HG03439 (cell line): ENCODE measurements at regions not wholly inside any gene's neighbourhood (a gene's known extent, or its start where the extent isn't known, plus 50 kb on each side); places are given as distances from the start of the nearest gene placed in this dataset.
"Not testable (repeated sequence)": the region's sequence is repeated elsewhere in the genome, so short reads cannot be mapped to it uniquely, and the experiment has no call there.

Experiments used
- ATAC-seq: cut with Tn5 transposase; IDR thresholded peaks from one replicate; pipeline ENCODE4 v1.9.1; 2021; ENCODE audit warnings: mild to moderate bottlenecking, moderate library complexity; ENCODE audit not compliant: unreplicated experiment

GRCh38 chr6:28831683-28832082 is 92.1 kb downstream of the TRIM27 start:
- not testable (repeated sequence) for ATAC-seq

- ATAC-seq: not testable (repeated sequence)
These were observed 87.1 kb downstream of the TRIM27 start for GRCh38 chr6:28836703-28837102.

- peak; percentile 52 for ATAC-seq
These were observed 85.5 kb downstream of the TRIM27 start for GRCh38 chr6:28838289-28838633.

GRCh38 chr6:28838634-28839442 is 84.9 kb downstream of the TRIM27 start:
- ATAC-seq: peak; percentile 70

GRCh38 chr6:28839443-28840120 is 84.2 kb downstream of the TRIM27 start:
- ATAC-seq: no peak

GRCh38 chr6:28841290-28841689 is 82.5 kb downstream of the TRIM27 start:
- ATAC-seq: no peak

GRCh38 chr6:28848756-28849155 is 75.0 kb downstream of the TRIM27 start:
- ATAC-seq: not testable (repeated sequence)
